OCI-M2 (cell line): ENCODE measurements at regions not wholly inside any gene's neighbourhood (a gene's known extent, or its start where the extent isn't known, plus 50 kb on each side); places are given as distances from the start of the nearest gene placed in this dataset.

Source experiments
- DNase-seq: peaks from one replicate; lab custom pipeline; 2025; ENCODE audit not compliant: unreplicated experiment; lab: John Stamatoyannopoulos, UW

DNA sequence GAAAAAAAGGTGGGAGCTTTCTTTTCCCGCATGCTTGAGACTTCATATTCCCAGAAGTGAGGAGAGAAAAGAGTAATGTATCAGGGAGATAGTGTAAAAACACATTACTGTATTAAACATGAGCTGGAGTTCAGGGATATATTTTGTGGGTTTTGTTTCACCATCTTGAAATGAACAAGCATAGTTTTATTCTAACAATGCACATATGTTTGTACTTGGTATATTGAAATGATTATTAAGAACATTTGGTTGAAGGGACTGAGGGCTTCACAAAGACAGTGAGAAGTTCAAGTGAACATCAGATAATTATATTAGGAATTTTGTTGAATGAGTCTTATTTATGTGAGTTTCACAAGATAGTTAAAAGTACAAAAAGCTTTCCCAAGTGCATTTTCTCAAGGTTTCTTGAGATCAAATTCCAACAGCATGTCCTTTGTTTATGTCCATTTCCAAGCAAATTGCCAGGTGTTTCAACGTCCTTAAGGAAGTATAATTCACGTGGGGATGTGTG is 368.8 kb downstream of the ANKRD50 start:
- DNase-seq, result no peak

DNA sequence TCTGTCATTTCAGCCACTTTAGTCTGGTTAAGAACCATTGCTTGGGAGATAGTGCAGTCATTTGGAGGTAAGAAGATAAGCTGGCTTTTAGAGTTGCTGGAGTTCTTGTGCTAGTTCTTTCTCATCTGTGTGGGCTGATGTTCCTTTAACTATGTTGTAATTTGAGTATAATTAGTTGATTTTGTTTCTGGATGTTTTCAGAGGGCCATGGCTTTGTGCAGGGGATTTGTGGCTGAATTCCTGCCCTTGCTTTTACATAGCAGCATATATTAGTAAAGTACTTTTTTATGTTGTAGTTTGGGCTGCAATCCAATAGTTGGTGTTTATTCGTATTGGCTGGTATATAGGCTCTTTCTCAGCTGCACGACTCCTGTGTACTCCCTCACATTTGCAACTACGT is 339.6 kb downstream of the ANKRD50 start:
- DNase-seq, result no peak

DNA sequence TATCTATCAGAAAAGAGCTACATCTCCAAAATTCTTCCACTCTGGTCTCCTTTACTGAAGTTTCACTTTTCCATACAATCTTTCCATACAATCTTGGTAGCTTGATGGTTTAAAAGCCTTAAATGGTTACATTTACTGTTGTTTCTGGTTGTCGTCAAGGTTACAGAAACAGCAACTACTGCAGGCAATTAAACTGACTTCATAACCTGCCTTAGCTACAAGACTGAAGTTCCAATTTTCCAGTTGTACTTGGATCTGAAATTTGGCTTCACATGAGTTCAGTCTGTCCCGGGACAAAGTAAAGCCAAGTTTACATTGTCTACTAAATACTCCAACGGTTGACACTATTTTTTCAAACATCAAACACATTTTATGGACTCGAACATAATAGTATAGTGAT is 326.4 kb downstream of the ANKRD50 start:
- no peak for DNase-seq

DNA sequence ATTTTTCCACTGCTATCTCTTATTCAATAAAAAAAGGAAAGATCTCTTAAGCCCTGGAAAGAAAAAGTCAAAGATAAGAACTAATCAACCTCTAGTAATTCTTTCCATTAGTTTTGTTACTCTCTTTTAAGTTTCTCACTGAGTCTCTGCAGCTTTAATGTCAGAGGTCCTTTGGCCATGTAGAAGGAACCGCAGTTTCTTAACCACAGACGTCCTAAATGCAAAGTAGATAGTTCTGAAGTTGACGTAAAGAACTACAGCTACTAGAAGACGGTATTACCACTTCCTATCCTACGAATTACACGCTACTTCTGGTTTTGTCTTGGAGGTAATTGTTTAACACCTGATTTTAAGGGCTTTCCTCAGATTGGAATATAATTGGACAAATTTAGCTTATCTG is 325.9 kb downstream of the ANKRD50 start:
- no peak for DNase-seq

DNA sequence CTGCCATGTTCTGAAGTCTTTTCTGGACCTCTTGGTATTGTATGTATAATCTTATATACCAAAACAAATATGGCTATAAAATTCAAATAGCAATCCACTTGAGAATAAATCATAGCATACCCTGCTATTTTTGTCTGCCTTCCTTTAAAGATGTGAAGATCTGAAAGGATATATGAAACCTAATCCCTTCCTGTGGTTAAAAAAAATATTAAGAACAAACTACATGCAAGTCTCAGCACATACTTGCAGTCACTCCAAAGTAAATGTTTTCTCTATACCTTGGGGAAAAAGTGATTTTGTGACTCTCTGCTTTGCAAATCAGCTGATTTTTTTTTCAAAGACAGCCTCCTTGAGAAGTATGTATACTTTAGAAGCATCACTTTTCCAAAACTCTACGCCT is 322.9 kb downstream of the ANKRD50 start:
- DNase-seq, result no peak

DNA sequence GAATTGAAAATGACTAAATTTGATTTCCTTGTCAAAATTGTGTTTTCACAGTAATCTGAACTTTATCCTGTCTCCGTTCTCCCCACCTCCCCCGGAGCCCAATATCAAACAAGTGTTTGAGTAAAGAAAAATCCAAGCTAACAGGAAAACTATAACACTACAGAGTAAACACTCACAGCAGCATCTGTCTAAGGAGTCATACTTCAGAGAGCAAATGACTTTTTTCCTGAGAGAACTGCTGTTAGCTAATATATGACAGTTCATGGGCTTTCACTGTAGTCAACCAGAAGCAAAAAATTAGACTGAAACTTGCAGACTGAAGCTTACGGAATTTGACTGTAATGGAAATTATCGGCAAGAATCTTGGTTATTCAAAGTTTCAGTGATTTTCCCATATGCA is 321.7 kb downstream of the ANKRD50 start:
- DNase-seq, result no peak

DNA sequence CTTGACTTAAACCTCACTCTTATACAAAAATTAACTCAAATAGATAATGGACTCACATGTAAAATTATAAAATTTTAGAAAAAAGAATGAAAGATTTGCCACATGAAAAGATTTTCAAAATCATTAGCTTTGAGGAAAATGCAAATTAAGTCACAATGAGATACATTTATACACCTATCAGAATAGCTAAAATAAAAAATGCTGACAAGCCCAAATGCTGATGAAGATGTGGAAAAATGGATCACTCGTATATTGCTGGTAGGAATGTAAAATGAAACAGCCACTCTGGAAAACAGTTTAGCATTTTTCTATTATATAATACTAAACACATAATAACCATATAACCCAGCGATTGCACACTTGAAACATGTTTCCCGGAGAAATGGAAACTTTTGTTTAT is 316.2 kb downstream of the ANKRD50 start:
- no peak for DNase-seq

DNA sequence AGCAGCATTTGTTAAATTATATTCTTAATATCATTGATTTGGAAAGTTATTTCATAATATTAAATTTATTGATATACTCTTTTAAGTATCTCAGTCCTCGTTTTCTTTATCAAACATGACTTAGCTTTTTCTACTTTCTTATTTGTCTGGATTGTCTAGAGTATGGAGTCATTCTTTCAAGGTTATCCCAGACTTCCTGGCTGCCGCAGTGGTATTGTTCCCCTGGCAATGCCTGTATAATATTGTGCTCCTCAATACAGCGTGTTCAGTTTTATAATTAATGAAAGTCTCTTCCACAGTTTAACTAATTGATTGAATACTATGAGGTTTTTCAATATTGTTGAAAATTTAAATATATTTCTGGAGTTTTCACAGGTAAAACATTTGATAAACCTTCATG is 310.9 kb downstream of the ANKRD50 start:
- DNase-seq, result no peak

DNA sequence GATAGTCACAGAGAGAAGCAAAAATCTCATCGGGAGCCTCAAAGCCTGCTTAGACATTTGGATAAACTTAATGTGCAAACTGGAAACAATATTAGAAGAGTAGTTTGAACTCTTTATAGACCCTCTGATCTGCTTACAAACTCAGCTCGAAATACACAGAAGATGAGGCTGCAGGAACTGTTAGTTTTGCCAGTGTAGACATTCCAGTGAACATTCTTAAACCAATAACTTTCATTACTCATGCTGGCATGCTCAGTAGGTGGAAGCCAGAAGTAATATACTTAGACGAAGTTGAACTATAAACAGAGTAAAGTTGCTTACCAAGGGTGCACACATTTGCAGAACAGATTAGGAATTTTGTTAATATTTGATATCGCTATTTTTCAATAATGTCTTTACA is 303.5 kb downstream of the ANKRD50 start:
- no peak for DNase-seq

DNA sequence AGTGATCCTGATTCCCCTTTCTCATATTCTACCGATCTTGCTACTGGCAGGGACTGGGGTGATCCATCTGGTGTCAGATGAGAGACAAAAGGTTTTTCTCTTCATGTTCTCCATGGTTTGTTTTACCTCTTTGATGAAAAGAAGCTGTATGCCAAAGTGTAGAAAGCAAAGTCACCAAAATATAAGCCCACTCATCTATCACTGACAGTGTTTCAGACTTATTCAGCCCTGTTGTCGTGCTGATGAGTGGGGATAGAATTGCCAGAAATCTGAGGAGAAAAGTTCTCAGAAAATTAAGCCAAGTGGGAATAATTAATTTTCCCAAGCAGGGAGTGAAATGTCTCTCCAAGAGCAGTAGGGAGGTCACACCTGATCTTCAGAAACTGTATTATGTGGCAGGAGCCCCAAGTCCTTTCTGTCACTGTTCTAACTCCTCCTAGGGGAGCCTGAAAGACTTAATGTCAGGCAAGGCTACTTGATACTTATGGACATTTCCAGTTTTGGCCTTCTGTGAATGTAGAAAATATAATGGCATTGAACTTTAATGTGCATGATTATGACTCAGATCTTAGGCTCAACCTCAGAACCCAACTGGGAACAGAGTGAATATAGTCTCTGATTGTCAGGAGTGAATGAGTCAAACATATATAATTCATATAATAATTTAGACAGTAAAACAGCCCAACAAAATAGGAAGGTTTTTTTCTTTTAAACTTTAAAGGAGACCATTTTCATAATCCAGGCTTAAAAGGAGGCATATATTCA is 298.1 kb downstream of the ANKRD50 start:
- no peak for DNase-seq

DNA sequence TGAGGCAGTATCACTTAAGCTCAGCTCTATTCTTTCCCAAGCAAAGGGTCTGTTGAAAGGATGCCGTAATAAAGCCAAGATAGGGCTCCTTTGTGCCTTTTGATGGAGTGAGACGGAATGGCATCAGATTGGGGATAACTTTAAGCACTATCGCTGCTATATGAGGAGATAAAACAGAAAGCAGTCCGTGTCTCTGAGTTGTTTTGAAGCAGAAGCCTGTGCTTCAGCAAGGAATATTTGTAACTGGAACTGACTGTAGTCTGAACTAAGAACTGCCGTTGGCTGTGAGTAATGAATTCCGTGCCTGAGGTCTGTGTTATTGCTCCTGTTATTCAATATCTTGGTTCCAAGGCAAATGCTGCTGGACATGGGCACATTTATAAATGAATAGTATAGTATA is 297.4 kb downstream of the ANKRD50 start:
- no peak for DNase-seq

DNA sequence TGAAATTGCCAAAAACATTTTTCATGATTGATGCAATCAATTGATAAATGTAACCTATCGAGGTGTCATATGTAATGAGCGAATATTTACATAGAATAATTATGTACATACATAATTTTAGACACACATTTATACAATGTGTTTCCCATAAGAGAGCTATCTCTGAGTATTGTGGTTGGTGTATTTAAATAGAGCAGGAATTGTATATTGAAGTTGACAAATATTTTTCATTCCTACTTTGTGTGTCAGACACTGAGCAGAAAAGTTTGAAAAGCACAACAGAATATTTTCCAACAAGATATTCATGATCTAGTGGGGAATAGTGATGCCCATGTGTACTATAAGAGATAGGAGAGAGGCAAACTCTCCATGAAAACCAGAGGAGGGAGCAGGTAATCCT is 295.2 kb downstream of the ANKRD50 start:
- DNase-seq, result no peak

DNA sequence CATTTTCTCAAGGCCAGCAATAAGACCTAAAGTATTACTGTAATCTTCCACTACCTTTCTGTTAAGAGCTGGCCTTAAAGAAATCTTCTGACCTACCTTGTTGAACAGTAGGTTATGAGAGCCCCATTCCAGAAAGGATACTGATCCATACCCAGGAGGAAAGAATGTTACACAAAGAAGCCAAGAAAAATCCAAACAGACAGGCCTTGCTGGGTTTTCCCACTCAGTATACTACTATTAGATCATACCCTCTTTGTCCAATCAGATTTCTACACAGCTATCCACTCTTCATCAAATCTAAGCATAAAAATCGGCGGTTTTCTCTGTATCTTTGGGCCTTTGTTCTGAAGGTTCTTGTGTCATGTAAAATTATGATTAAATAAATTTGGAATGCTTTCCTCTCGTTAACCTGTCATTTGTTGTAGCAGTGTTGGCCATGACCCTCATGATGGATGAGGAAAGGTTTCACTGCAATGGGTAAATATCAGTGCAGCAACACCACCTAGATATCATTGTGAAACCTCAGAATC is 292.3 kb downstream of the ANKRD50 start:
- DNase-seq, result no peak

DNA sequence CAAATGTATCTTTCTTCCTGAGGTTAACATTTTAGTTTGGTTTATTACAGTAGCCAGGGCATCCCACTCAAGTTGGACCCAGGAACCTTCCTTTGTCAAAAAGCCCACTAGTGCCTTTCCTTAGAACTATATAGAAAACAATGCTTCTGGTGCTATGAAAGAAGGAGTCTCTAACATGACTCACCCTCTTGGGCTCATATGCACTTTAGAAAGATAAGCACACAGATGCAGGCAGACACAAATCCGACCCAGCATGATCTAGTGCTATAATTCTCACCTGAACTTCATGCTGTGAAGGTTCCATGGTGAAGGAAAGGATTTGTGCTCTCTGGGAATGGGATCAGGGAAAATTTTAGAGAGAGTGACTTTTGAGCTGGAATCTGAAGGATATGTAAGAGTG is 289.4 kb downstream of the ANKRD50 start:
- DNase-seq, result no peak

DNA sequence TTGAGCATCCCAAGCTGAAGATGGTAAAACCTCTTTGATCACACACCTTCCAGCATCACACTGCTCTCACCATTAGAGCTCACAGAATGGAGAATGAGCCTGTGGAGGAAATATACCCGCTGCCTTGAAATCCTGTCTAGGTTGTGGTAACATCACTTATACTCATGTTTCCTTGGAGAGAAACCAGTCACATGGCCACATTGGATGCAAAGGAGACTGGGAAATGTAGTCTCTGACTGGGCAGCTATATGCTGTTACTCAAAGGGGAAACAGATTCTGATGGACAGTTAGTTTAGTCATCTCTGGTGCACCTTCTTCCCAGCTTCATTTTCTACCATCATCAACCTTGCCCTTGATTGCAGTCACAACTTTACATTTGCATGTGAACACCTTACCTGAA is 286.3 kb downstream of the ANKRD50 start:
- DNase-seq, result no peak

DNA sequence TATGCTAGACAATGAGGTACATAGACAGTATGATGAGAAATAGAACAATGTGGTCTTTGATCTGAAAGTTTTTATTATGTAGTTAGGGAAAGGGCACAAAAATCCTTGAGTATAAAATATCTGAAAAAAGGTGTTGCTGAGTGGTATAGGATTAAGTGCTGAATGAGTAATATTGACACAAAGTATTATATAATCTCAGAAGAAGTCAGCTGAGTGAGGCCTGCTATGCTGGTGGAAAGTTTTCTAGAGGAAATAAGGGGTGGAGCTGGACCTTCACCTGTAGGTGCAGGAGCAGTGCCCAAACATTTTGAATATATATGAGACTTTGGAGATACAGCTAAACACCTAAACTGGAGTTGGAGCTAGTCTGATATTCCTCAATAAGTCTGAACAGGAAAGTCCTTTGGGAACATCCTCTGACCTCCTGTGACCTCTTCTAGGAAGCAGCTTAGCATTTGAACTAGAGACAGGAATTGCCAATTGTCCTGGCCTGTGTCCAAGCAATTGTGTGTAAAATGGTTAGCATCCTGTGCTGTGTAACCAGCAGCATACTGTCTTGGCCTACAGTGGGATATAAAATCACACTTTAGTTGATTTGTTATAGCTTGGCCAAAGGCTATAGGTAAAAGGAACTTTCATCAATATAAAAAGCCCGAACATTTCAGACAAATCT is 285.3 kb downstream of the ANKRD50 start:
- DNase-seq, result no peak

DNA sequence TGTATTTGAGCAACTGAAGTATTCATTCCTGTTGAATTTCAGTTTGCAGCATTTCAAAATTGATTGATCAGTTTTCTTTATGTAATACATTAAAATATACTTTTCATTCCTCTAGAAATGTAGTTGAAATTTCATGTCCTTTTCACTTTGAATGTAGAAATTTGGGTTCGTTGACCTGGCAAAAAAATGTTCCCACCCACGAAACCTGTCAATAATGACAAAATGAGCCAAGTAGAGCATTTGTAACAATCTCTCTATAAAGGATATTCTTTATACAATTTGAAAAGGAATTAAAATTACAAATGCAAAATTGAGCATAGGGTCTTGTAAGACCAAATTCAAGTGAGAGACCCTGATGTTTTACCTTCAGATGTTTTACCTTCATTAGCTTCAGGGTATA is 283.9 kb downstream of the ANKRD50 start:
- DNase-seq, result no peak

DNA sequence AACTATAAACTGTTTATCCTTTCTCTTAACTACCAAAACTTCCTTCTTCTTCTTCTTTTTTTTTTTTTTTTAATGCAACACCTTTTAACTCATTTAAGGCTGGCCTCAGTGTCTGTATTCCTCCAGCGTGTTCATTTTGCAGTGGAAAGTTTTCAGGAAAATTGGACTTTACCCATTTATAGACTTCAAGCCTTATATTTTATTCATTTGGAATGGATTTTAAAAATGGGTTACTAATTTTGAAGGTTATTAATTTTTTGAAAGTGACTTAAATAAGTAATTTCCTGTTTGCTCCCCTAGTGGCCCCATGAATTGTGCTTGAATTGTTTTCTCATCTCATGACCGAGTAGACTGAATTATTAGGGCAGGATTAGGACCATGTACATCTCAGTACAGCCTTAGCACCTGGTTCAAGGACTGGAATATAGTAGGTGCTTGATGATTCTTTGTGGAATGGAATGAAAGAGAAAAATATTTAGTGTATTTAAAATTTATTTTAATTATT is 282.7 kb downstream of the ANKRD50 start:
- DNase-seq, result no peak

DNA sequence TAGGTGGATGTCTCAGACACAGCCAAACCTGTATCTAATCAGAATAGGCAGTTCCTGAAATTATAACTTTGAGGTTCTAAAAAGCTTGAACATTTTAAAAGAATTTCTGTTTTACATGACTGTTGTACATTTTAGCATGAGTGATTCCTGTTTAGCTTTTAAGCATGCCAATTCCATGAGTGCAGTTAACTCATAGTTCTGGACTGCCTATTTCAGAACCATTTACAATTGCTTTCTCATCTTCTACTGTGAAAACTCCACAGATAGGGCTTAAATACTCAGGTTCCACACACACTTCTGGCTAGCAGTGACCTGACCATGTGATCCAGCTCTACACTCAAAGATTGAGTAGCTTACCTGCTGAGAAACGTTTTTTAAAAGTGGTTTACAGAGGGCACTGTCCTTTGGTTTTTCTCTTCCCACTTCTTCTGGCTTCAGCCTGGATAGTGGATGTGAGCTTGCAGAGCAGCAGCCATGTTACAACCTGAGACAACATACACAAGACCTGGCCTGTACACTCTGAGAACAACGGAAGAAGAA is 280.8 kb downstream of the ANKRD50 start:
- no peak for DNase-seq

DNA sequence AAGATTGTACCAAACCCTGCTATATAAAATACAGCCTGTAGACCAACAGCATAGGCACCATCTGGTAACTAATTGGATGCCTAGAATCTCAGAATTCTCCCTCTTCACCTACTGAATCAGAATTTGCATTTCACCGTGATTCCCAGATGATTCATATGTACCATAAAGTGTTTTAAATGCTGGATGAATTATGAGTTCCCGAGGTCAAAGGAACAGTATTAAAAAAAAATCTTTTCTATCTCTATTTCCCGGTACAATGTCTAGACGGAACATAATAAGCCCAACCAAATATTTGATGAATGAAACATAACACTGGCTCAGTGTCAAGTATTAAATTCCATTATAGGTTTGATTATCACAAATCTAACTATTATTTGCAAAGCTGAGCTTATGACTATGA is 280.0 kb downstream of the ANKRD50 start:
- DNase-seq, result no peak

DNA sequence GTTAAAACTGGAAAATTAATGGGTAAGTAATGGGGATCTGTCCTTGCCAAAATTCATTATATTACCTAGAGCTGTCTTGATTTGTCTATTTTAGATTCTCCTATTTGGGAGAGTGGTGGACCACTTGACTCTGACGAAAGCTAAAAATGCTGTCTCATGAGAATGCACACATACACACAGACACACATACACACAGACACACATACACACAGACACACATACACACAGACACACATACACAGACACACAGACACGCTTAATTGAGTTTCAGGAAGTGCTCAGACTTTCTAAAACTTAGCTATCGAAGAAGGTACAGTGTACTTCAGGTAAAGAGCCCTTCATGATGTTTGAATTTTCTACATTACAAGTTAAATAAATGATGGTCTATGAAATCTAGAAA is 279.5 kb downstream of the ANKRD50 start:
- DNase-seq, result no peak

DNA sequence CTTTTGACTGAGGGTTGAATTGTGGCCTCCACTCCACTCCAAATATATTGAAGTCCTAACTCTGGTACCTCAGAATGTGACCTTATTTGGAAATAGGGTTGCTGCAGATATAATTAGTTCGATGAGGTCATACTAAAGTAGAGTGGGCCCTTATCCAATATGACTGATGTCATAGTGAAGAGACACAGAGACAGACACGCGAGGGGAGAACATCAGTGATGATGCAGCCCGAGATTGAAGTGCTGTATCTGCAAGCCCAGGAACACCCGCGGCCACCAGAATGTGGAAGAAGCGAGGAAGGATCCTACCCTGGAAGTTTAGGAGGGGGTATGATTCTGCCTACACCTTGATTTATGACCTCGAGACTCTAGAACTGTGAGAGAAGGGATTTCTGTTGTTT is 279.0 kb downstream of the ANKRD50 start:
- DNase-seq, result no peak
